CD14-positive monocyte (primary cell): ENCODE measurements at regions not wholly inside any gene's neighbourhood (a gene's known extent, or its start where the extent isn't known, plus 50 kb on each side); places are given as distances from the start of the nearest gene placed in this dataset.

Source experiments
- DNase-seq, 3 donors: peaks; one replicate each; pipeline ENCODE4 v3.0.0-alpha.2; 2011 to 2022
- H2AFZ ChIP-seq: 2 replicates; pipeline ENCODE4 v1.6.0; 2012; ENCODE audit warnings: mild to moderate bottlenecking, low read depth, low read length, inconsistent platforms; ENCODE audit not compliant: insufficient read depth, poor library complexity, severe bottlenecking
- H3K27ac ChIP-seq, 2 donors: 1 replicate in 1 of 2; 2 replicates in 1 of 2; pipeline ENCODE4 v1.5.1; 2012 to 2013; ENCODE audit warnings: low read length in 2 of 2, control low read depth in 1 of 2, inconsistent platforms in 1 of 2, low read depth in 1 of 2, mild to moderate bottlenecking in 1 of 2
- H3K27me3 ChIP-seq, 2 donors: one replicate each; pipeline versions ENCODE4 v1.6.0 to v1.6.1; 2011 to 2013; ENCODE audit warnings: low read length in 2 of 2; ENCODE audit not compliant: control insufficient read depth in 2 of 2, insufficient read depth in 2 of 2
- H3K36me3 ChIP-seq, 2 donors: replicated peaks in 1 of 2; 1 replicate in 1 of 2; 2 replicates in 1 of 2; pipeline versions ENCODE4 v1.5.1 to v1.6.1; 2012 to 2013; ENCODE audit warnings: low read length in 2 of 2, control low read depth in 1 of 2, inconsistent platforms in 1 of 2, mild to moderate bottlenecking in 1 of 2; ENCODE audit not compliant: insufficient read depth in 2 of 2, control insufficient read depth in 1 of 2
- H3K4me1 ChIP-seq, 2 donors: 1 replicate in 1 of 2; 2 replicates in 1 of 2; pipeline versions ENCODE4 v1.5.1 to v1.6.1; 2012 to 2013; ENCODE audit warnings: low read length in 2 of 2, control low read depth in 1 of 2, inconsistent platforms in 1 of 2, mild to moderate bottlenecking in 1 of 2, moderate library complexity in 1 of 2; ENCODE audit not compliant: insufficient read depth in 2 of 2, control insufficient read depth in 1 of 2
- H3K4me2 ChIP-seq: replicated peaks from 2 replicates; pipeline ENCODE3; 2012; ENCODE audit warnings: low read length, moderate library complexity, mild to moderate bottlenecking; ENCODE audit not compliant: poor library complexity, severe bottlenecking; ENCODE audit errors: extremely low read depth
- H3K4me3 ChIP-seq, 3 experiments: fragments of 200-600 bp in 1 of 3; sonication (generic) in 1 of 3; replicated peaks in 1 of 3; 1 replicate in 2 of 3; 2 replicates in 1 of 3; pipeline ENCODE4 v1.5.1; 2011 to 2013; ENCODE audit warnings: low read length in 3 of 3, mild to moderate bottlenecking in 3 of 3, control low read depth in 2 of 3, low read depth in 2 of 3, inconsistent platforms in 1 of 3, moderate library complexity in 1 of 3
- H3K79me2 ChIP-seq: 2 replicates; pipeline ENCODE4 v1.6.0; 2012; ENCODE audit warnings: mild to moderate bottlenecking, control low read depth, inconsistent platforms, low read length, moderate library complexity; ENCODE audit not compliant: insufficient read depth
- H3K9ac ChIP-seq: 2 replicates; pipeline ENCODE4 v1.6.0; 2017; ENCODE audit warnings: low read length, mild to moderate bottlenecking; ENCODE audit not compliant: insufficient read depth, poor library complexity, severe bottlenecking
- H3K9me3 ChIP-seq, 2 donors: replicated peaks in 1 of 2; 1 replicate in 1 of 2; 2 replicates in 1 of 2; pipeline versions ENCODE4 v1.5.1 to v1.6.1; 2012 to 2013; ENCODE audit warnings: low read length in 2 of 2, control low read depth in 1 of 2; ENCODE audit not compliant: control insufficient read depth in 1 of 2, insufficient read depth in 1 of 2
- H4K20me1 ChIP-seq: 2 replicates; pipeline ENCODE4 v1.6.0; 2012; ENCODE audit warnings: mild to moderate bottlenecking, low read length, control low read depth, moderate library complexity; ENCODE audit not compliant: insufficient read depth
- H3K27ac Mint-ChIP-seq, 7 donors: one replicate each; pipeline ENCODE4 v1.8.0; 2020; ENCODE audit warnings: mild to moderate bottlenecking in 7 of 7, mixed read lengths in 7 of 7, moderate library complexity in 6 of 7, inconsistent platforms in 2 of 7
- H3K27me3 Mint-ChIP-seq, 3 donors: one replicate each; pipeline ENCODE4 v1.8.0; 2021 to 2022; ENCODE audit warnings: low read depth in 3 of 3, mild to moderate bottlenecking in 3 of 3, mixed read lengths in 3 of 3, moderate library complexity in 3 of 3, inconsistent platforms in 1 of 3
- H3K36me3 Mint-ChIP-seq, 2 donors: one replicate each; pipeline ENCODE4 v1.8.0; 2020; ENCODE audit warnings: mixed read lengths in 2 of 2, inconsistent platforms in 1 of 2, mild to moderate bottlenecking in 1 of 2
- H3K4me1 Mint-ChIP-seq: one replicate; pipeline ENCODE4 v1.8.0; 2020; ENCODE audit warnings: mild to moderate bottlenecking, mixed read lengths
- H3K4me3 Mint-ChIP-seq, 2 donors: one replicate each; pipeline ENCODE4 v1.8.0; 2020; ENCODE audit warnings: mild to moderate bottlenecking in 2 of 2, mixed read lengths in 2 of 2, moderate library complexity in 1 of 2
- H3K9me3 Mint-ChIP-seq, 7 donors: one replicate each; pipeline ENCODE4 v1.8.0; 2020 to 2022; ENCODE audit warnings: mixed read lengths in 7 of 7, mild to moderate bottlenecking in 6 of 7, moderate library complexity in 6 of 7, inconsistent platforms in 2 of 7
- WGBS: methylation state at CpG from one replicate; pipeline ENCODE4 v1.1.5; 2013; ENCODE audit warnings: missing lambda C conversion rate; ENCODE audit not compliant: insufficient coverage; 5-methylcytosine and 5-hydroxymethylcytosine counted together
- intact Hi-C, 2 donors: fragments of 100-400 bp; cut with micrococcal nuclease; formaldehyde crosslinking; loops; one replicate each; pipeline versions ENCODE4 v1.15.0 to v1.15.1; 2023
- TF ChIP-seq, protein P1 (sequence below): fragments of 200-600 bp; IDR thresholded peaks from one replicate; pipeline ENCODE4 v1.8.0; 2022; ENCODE audit warnings: antibody characterized with exemption, mild to moderate bottlenecking

DNA sequence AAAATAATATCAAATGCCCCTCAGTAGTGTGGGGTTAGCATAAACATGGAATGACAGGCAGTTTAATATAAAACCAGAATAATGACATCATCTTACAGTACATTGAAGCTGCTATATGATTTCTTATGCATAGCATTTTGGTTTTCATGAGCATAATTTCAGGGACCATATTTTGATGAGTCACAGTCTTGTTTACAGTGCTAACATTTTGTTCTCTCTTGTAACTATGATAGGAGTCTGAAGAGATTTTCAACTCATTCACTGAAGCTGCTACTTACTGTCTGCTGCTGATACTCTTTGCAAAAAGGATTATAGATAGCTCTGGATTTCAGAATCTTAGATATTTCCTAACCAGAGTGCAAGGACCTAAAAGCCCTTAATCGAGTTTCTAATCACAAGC lies 92.6 kb upstream of the CCDC54 start:
- Histone ChIP-seq H3K27ac (no peak overlapping the region), H3K4me2 (no peak overlapping the region), H3K4me1 (no peaks in the 10 kb centered on the region), H3K9ac (no peak overlapping the region), H3K79me2 (no peaks in the 10 kb centered on the region), H3K4me3 (no peak overlapping the region), H4K20me1 (no peaks in the 10 kb centered on the region), H3K27me3 (no peaks in the 10 kb centered on the region), H2AFZ (no peak overlapping the region), H3K36me3 (no peaks in the 10 kb centered on the region), H3K9me3 (no peaks in the 10 kb centered on the region)
- 100% methylated on average over 1 of the region's 1 CpG for WGBS
- TF ChIP-seq, protein P1, sequence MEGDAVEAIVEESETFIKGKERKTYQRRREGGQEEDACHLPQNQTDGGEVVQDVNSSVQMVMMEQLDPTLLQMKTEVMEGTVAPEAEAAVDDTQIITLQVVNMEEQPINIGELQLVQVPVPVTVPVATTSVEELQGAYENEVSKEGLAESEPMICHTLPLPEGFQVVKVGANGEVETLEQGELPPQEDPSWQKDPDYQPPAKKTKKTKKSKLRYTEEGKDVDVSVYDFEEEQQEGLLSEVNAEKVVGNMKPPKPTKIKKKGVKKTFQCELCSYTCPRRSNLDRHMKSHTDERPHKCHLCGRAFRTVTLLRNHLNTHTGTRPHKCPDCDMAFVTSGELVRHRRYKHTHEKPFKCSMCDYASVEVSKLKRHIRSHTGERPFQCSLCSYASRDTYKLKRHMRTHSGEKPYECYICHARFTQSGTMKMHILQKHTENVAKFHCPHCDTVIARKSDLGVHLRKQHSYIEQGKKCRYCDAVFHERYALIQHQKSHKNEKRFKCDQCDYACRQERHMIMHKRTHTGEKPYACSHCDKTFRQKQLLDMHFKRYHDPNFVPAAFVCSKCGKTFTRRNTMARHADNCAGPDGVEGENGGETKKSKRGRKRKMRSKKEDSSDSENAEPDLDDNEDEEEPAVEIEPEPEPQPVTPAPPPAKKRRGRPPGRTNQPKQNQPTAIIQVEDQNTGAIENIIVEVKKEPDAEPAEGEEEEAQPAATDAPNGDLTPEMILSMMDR = no peak
- Mint-ChIP-seq H3K9me3 (no peaks in the 10 kb centered on the region), H3K4me1 (peaks cover 2% of the 10 kb centered on the region), H3K4me3 (no peak overlapping the region), H3K27me3 (no peaks in the 10 kb centered on the region), H3K27ac (no peak overlapping the region), H3K36me3 (no peaks in the 10 kb centered on the region)
- intact Hi-C loops = no loop called here
- no peak for DNase-seq

- intact Hi-C loops = no loop called here
- no peak overlapping the region for H3K4me3 ChIP-seq
- no peaks in the 10 kb centered on the region for H3K27me3 ChIP-seq
- Mint-ChIP-seq H3K9me3 (no peaks in the 10 kb centered on the region), H3K4me3 (no peak overlapping the region), H3K27me3 (no peaks in the 10 kb centered on the region), H3K4me1 (peaks cover 2% of the 10 kb centered on the region), H3K36me3 (no peaks in the 10 kb centered on the region), H3K27ac (no peak overlapping the region)
- H4K20me1 ChIP-seq = no peaks in the 10 kb centered on the region
- H3K9ac ChIP-seq = no peak overlapping the region
- H3K79me2 ChIP-seq = no peaks in the 10 kb centered on the region
- no peaks in the 10 kb centered on the region for H3K36me3 ChIP-seq
- no peak overlapping the region for H3K4me2 ChIP-seq
- H3K27ac ChIP-seq = no peak overlapping the region
- TF ChIP-seq, protein P1 = no peak
- no peaks in the 10 kb centered on the region for H3K9me3 ChIP-seq
- no CpG with 5 or more reads among the region's 2 CpGs for WGBS
- H3K4me1 ChIP-seq = no peaks in the 10 kb centered on the region
- no peak overlapping the region for H2AFZ ChIP-seq
- DNase-seq = no peak
Measured at GRCh38 chr3:107285197-107285596, 92.0 kb upstream of the CCDC54 start.
